Aorta (tissue), 5 donors: ENCODE measurements at regions not wholly inside any gene's neighbourhood (a gene's known extent, or its start where the extent isn't known, plus 50 kb on each side); places are given as distances from the start of the nearest gene placed in this dataset.

Experiments
- ATAC-seq: fragments of 200-7000 bp; cut with Tn5 transposase; one replicate; pipeline ENCODE4 v1.9.1; 2022; ENCODE audit warnings: moderate library complexity; ENCODE audit not compliant: low FRiP score
- DNase-seq, 2 donors: peaks; one replicate each; pipeline ENCODE4 v3.0.0-alpha.2; 2020
- H3K27ac ChIP-seq, 2 donors: one replicate each; pipeline ENCODE4 v1.5.1; 2013; ENCODE audit warnings: low read length in 2 of 2, mild to moderate bottlenecking in 2 of 2, moderate library complexity in 2 of 2, control low read depth in 1 of 2, inconsistent platforms in 1 of 2, low read depth in 1 of 2
- H3K27me3 ChIP-seq, 2 donors: one replicate each; pipeline ENCODE4 v1.6.1; 2013; ENCODE audit warnings: control low read depth in 1 of 2, low read length in 1 of 2, mild to moderate bottlenecking in 1 of 2, moderate library complexity in 1 of 2; ENCODE audit not compliant: insufficient read depth in 2 of 2, control insufficient read depth in 1 of 2
- H3K36me3 ChIP-seq, 2 donors: one replicate each; pipeline ENCODE4 v1.6.1; 2013; ENCODE audit warnings: control low read depth in 1 of 2, low read length in 1 of 2, mild to moderate bottlenecking in 1 of 2; ENCODE audit not compliant: insufficient read depth in 2 of 2, control insufficient read depth in 1 of 2
- H3K4me1 ChIP-seq, 2 donors: one replicate each; pipeline ENCODE4 v1.6.1; 2013; ENCODE audit warnings: low read length in 2 of 2, control low read depth in 1 of 2, mild to moderate bottlenecking in 1 of 2, moderate library complexity in 1 of 2; ENCODE audit not compliant: insufficient read depth in 2 of 2, control insufficient read depth in 1 of 2
- H3K4me3 ChIP-seq, 2 donors: one replicate each; pipeline ENCODE4 v1.5.1; 2013; ENCODE audit warnings: low read length in 2 of 2, control low read depth in 1 of 2, mild to moderate bottlenecking in 1 of 2
- H3K9me3 ChIP-seq: one replicate; pipeline ENCODE4 v1.6.1; 2013; ENCODE audit warnings: mild to moderate bottlenecking, low read length; ENCODE audit not compliant: control insufficient read depth
- WGBS, 2 donors: extraction: QIAGEN DNeasy Blood & Tissue Kit; methylation state at CpG; one replicate each; pipeline ENCODE4 v1.1.7; 2013; 5-methylcytosine and 5-hydroxymethylcytosine counted together
- intact Hi-C, 2 donors: fragments of 100-400 bp; cut with DNase I; formaldehyde crosslinking; loops; one replicate each; pipeline versions ENCODE4 v1.14.2 to v1.15.0; 2022
- donor health status: healthy with polysubstance abuse.
- donor health status: Bipolar disorder and iron deficiency.
- donor health status: DM: no; HTN: no; CAD: no.
- donor health status: DM: no; HTN: no; CAD: no.
- donor health status: DM: yes; HTN: yes; CAD: no.

- Histone ChIP-seq H3K27ac (no peak overlapping the region), H3K27me3 (no peaks in the 10 kb centered on the region), H3K4me3 (no peak overlapping the region), H3K4me1 (peaks cover 2 to 3% of the 10 kb centered on the region in 2 donors), H3K36me3 (no peaks in the 10 kb centered on the region), H3K9me3 (no peaks in the 10 kb centered on the region)
- DNase-seq = no peak
- 97 to 98% methylated on average over 2 of the region's 2 CpGs for WGBS, 2 donors
- intact Hi-C loops = no loop called here
- ATAC-seq = no peak
These were observed 325.8 kb upstream of the NAALADL2 start for GRCh38 chr3:174533286-174533685.

DNA sequence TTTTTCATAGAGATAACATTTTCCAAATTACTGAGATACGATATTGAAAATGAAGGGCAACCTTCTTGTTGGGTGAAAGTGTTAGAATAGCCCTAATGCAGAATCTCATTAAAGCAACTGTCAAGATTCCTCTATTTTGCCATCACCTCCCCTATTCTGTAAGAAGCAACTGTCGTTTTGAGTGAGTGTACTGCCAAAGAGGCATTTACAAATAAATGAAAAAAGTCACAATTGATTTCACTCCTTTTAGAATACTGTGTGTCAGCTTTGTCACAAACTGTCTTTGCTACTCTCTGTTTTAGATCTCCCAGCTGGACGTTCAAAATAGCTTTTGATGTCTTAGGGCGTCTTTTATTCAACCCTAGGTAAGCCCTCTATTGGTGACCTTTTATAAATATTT lies 322.8 kb upstream of the NAALADL2 start:
- no peaks in the 10 kb centered on the region for H3K9me3 ChIP-seq
- H3K27ac ChIP-seq = no peak overlapping the region
- H3K4me1 ChIP-seq = peaks cover 2 to 3% of the 10 kb centered on the region in 2 donors
- H3K36me3 ChIP-seq = no peaks in the 10 kb centered on the region
- ATAC-seq = no peak
- H3K4me3 ChIP-seq = no peak overlapping the region
- 91 to 92% methylated on average over 4 of the region's 4 CpGs for WGBS, 2 donors
- intact Hi-C loops = no loop called here
- DNase-seq = no peak
- no peaks in the 10 kb centered on the region for H3K27me3 ChIP-seq

DNA sequence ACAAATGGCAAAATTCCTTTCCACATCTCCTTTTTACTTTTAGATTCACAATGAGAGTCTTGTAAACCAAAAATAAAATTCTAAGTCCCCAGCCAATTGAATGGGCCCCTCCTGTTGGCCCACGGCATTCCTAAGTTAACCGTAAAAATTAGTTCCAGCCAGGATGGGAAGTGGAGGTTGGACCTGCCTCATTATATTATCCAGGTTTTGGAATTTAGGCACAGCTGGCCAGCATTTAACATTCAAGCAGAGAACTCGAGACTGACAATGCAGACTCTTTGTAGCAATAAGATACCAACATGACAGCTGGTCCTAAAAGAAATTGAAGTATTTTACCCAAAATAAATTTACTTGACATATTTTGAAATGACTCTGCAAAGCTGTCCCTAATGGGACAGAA lies 321.0 kb upstream of the NAALADL2 start:
- Histone ChIP-seq H3K36me3 (no peaks in the 10 kb centered on the region), H3K27me3 (no peaks in the 10 kb centered on the region), H3K4me1 (no peaks in the 10 kb centered on the region), H3K4me3 (no peak overlapping the region), H3K27ac (no peak overlapping the region), H3K9me3 (no peaks in the 10 kb centered on the region)
- WGBS, 2 donors = 58 to 62% methylated on average over 3 of the region's 3 CpGs
- intact Hi-C loops = no loop called here
- ATAC-seq = no peak
- no peak for DNase-seq

DNA sequence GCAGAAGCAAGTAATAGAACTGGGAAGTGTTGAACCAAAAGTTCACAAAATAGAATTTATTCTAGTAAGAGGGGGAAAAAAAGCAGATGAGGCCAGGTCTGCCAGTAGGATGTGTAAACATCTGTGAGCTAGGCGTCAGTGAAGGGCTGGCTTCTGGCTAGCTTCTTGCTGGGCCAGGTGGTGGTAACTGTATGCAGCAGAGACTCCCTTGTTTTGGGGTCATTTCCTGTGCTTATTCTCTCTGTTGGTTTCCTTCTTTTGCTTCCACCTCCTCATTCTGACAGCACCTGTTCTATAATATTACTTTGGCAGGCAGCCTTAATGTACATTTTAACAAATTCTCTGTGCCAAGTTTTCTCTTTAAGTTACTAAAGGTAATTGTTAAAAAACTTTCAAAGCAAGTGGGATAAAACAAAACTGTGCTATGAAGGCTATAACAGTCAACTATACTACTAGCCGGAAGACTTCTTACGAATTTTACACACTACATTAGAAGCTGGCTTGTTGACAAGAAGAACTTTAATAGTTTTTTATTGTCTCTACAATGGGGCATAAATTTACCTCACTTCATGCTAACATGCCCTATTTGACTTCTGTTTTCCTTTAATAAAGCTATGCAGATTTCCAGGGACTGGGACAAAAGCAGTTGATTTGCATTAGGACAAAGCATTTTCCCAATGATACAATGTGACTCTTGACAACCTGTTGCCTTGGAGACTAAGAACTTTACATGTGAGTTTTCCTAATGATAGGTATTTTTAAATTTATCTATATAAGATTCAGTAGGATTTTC lies 318.8 kb upstream of the NAALADL2 start:
- intact Hi-C loops = no loop called here
- Histone ChIP-seq H3K36me3 (no peaks in the 10 kb centered on the region), H3K4me1 (no peaks in the 10 kb centered on the region), H3K9me3 (no peaks in the 10 kb centered on the region), H3K4me3 (no peak overlapping the region), H3K27me3 (no peaks in the 10 kb centered on the region), H3K27ac (no peak overlapping the region)
- DNase-seq (no peak), ATAC-seq (no peak)
- 91% methylated on average over 3 of the region's 3 CpGs for WGBS, 2 donors

GRCh38 chr3:174541708-174542315 lies 317.3 kb upstream of the NAALADL2 start:
- Histone ChIP-seq H3K36me3 (no peaks in the 10 kb centered on the region), H3K9me3 (no peaks in the 10 kb centered on the region), H3K4me1 (no peaks in the 10 kb centered on the region), H3K27me3 (no peaks in the 10 kb centered on the region), H3K4me3 (no peak overlapping the region), H3K27ac (no peak overlapping the region)
- WGBS, 2 donors = 91 to 92% methylated on average over 2 of the region's 2 CpGs
- ATAC-seq (no peak), DNase-seq (no peak)
- intact Hi-C loops = no loop called here

- Histone ChIP-seq H3K27ac (no peak overlapping the region), H3K36me3 (no peaks in the 10 kb centered on the region), H3K4me1 (peaks cover 0 to 4% of the 10 kb centered on the region in 2 donors), H3K4me3 (no peak overlapping the region), H3K9me3 (no peaks in the 10 kb centered on the region), H3K27me3 (no peaks in the 10 kb centered on the region)
- intact Hi-C loops = no loop called here
- ATAC-seq (no peak), DNase-seq (no peak)
- 2 to 6% methylated on average over 2 of the region's 2 CpGs for WGBS, 2 donors
These were observed 311.2 kb upstream of the NAALADL2 start for GRCh38 chr3:174547801-174548435.

DNA sequence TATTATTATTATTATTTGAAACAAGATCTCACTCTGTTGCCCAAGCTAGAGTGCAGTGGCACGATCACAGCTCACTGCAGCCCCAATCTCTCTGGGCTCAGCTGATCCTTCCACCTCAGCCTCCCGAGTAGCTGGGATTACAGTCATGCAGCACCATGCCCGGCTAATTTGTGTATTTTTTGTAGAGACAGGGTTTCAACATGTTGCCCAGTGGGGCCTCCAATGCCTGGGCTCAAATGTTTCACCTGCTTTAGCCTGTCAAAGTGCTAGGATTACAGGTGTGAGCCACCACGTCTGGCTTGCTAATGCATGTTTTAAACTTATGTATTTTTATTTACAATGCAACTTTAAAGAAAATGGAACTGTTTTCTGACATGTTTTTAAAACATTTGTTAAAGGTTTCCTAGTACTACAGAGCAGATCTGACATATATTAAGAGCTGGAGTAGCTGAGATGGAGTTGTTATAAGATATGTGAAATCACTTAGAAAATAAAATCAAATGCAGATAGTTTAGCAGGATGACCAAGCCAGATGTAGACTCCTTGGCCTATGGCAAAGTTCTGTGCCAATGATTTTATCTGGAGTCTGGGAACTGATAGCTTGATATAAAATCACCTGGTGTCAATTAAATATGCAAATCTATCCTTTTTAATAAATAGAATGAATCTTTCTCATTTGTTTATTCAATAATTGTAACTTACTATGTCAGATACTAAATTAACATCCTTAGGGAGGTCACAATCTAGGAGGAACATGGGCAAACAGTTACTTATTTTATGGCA lies 310.1 kb upstream of the NAALADL2 start:
- DNase-seq (no peak), ATAC-seq (no peak)
- H3K27ac ChIP-seq = no peak overlapping the region
- no peaks in the 10 kb centered on the region for H3K36me3 ChIP-seq
- no peak overlapping the region for H3K4me3 ChIP-seq
- intact Hi-C loops = no loop called here
- 68 to 70% methylated on average over 4 of the region's 4 CpGs for WGBS, 2 donors
- no peaks in the 10 kb centered on the region for H3K27me3 ChIP-seq
- no peaks in the 10 kb centered on the region for H3K9me3 ChIP-seq
- H3K4me1 ChIP-seq = peaks cover 0 to 4% of the 10 kb centered on the region in 2 donors

GRCh38 chr3:174581558-174581957 lies 277.6 kb upstream of the NAALADL2 start:
- intact Hi-C loops = no loop called here
- Histone ChIP-seq H3K36me3 (no peaks in the 10 kb centered on the region), H3K27ac (no peak overlapping the region), H3K4me3 (no peak overlapping the region), H3K4me1 (no peaks in the 10 kb centered on the region), H3K9me3 (no peaks in the 10 kb centered on the region), H3K27me3 (no peaks in the 10 kb centered on the region)
- no peak for ATAC-seq
- no peak for DNase-seq
- 92 to 96% methylated on average over 5 of the region's 5 CpGs for WGBS, 2 donors
